ENCODE measurements at regions not wholly inside any gene's neighbourhood (a gene's known extent, or its start where the extent isn't known, plus 50 kb on each side); places are given as distances from the start of the nearest gene placed in this dataset.

GRCh38 chr15:77825252-77825542 lies 192.5 kb upstream of the LINGO1 start:
- TF ChIP-seq POLR2AphosphoS5 (IDR thresholded peaks at IDR 0.05; ENCODE audit: low read depth, low read length) (no peak), REST (IDR thresholded peaks at IDR 0.05; ENCODE audit: insufficient read depth in 1 of 2, low read depth in 2 of 2, low read length in 2 of 2) (no peak), TAF1 (IDR thresholded peaks at IDR 0.05; ENCODE audit: borderline replicate concordance, insufficient read depth, low read length) (no peak)

All from PFSK-1 (cell line).